Activated CD8-positive, alpha-beta T cell treated with anti-CD3 and anti-CD28 coated beads for 36 hours (primary cell): ENCODE measurements at regions not wholly inside any gene's neighbourhood (a gene's known extent, or its start where the extent isn't known, plus 50 kb on each side); places are given as distances from the start of the nearest gene placed in this dataset.

Experiments used
- ATAC-seq: fragments of 200-7000 bp; cut with Tn5 transposase; one replicate; pipeline ENCODE4 v1.10.0; 2021; ENCODE audit warnings: mild to moderate bottlenecking, moderate library complexity
- CTCF ChIA-PET: fragments of 350-600 bp; sonication (Branson Sonifier 250); formaldehyde crosslinking; loops from one replicate; lab custom pipeline; 2021; ENCODE audit warnings: antibody characterized with exemption; lab: Charles Lee
- POLR2A ChIA-PET: fragments of 350-600 bp; sonication (Branson Sonifier 250); formaldehyde crosslinking; loops from one replicate; lab custom pipeline; 2021; ENCODE audit warnings: antibody characterized with exemption; lab: Charles Lee
- DNase-seq: peaks from one replicate; pipeline ENCODE4 v3.0.0-alpha.2; 2020
- H3K27ac Mint-ChIP-seq: one replicate; pipeline ENCODE4 v1.8.0; 2021; ENCODE audit warnings: mild to moderate bottlenecking, mixed read lengths
- H3K27me3 Mint-ChIP-seq: one replicate; pipeline ENCODE4 v1.8.0; 2021; ENCODE audit warnings: mixed read lengths
- H3K36me3 Mint-ChIP-seq: one replicate; pipeline ENCODE4 v1.8.0; 2021; ENCODE audit warnings: low read depth, mixed read lengths
- H3K4me1 Mint-ChIP-seq: one replicate; pipeline ENCODE4 v1.8.0; 2021; ENCODE audit warnings: low read depth, mixed read lengths
- H3K4me3 Mint-ChIP-seq: one replicate; pipeline ENCODE4 v1.8.0; 2021; ENCODE audit warnings: mild to moderate bottlenecking, moderate library complexity, mixed read lengths
- H3K9me3 Mint-ChIP-seq: one replicate; pipeline ENCODE4 v1.8.0; 2021; ENCODE audit warnings: mixed read lengths
- intact Hi-C: fragments of 100-400 bp; cut with micrococcal nuclease; formaldehyde crosslinking; loops from one replicate; pipeline ENCODE4 v1.10.0; 2022
- TF ChIP-seq, protein P1 (sequence below): fragments of 200-600 bp; IDR thresholded peaks from one replicate; pipeline ENCODE4 v1.8.0; 2022; ENCODE audit warnings: antibody characterized with exemption, mild to moderate bottlenecking

- ChIA-PET CTCF (no interaction called here), POLR2A (no interaction called here)
- no peaks in the 10 kb centered on the region for H3K4me1 Mint-ChIP-seq
- ATAC-seq, result no peak
- DNase-seq, result no peak
- H3K36me3 Mint-ChIP-seq, result no peaks in the 10 kb centered on the region
- no peaks in the 10 kb centered on the region for H3K27me3 Mint-ChIP-seq
- intact Hi-C loops, result no loop called here
- H3K27ac Mint-ChIP-seq, result no peak overlapping the region
- no peaks in the 10 kb centered on the region for H3K9me3 Mint-ChIP-seq
- H3K4me3 Mint-ChIP-seq, result no peak overlapping the region
- TF ChIP-seq, protein P1, sequence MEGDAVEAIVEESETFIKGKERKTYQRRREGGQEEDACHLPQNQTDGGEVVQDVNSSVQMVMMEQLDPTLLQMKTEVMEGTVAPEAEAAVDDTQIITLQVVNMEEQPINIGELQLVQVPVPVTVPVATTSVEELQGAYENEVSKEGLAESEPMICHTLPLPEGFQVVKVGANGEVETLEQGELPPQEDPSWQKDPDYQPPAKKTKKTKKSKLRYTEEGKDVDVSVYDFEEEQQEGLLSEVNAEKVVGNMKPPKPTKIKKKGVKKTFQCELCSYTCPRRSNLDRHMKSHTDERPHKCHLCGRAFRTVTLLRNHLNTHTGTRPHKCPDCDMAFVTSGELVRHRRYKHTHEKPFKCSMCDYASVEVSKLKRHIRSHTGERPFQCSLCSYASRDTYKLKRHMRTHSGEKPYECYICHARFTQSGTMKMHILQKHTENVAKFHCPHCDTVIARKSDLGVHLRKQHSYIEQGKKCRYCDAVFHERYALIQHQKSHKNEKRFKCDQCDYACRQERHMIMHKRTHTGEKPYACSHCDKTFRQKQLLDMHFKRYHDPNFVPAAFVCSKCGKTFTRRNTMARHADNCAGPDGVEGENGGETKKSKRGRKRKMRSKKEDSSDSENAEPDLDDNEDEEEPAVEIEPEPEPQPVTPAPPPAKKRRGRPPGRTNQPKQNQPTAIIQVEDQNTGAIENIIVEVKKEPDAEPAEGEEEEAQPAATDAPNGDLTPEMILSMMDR, result no peak
Observed at GRCh38 chr1:90476994-90477393, 240.1 kb downstream of the BARHL2 start.

- H3K27me3 Mint-ChIP-seq, result no peaks in the 10 kb centered on the region
- POLR2A ChIA-PET, result no interaction called here
- intact Hi-C loops, result no loop called here
- H3K36me3 Mint-ChIP-seq, result no peaks in the 10 kb centered on the region
- H3K27ac Mint-ChIP-seq, result no peak overlapping the region
- CTCF ChIA-PET, result no interaction called here
- no peaks in the 10 kb centered on the region for H3K4me1 Mint-ChIP-seq
- no peak overlapping the region for H3K4me3 Mint-ChIP-seq
- TF ChIP-seq, protein P1, result no peak
- DNase-seq (no peak), ATAC-seq (no peak)
- H3K9me3 Mint-ChIP-seq, result no peaks in the 10 kb centered on the region
Observed at GRCh38 chr1:90476411-90476810, 240.7 kb downstream of the BARHL2 start.

- Mint-ChIP-seq H3K27me3 (no peaks in the 10 kb centered on the region), H3K36me3 (no peaks in the 10 kb centered on the region), H3K27ac (no peak overlapping the region), H3K9me3 (no peaks in the 10 kb centered on the region), H3K4me1 (no peaks in the 10 kb centered on the region), H3K4me3 (no peak overlapping the region)
- ChIA-PET CTCF (no interaction called here), POLR2A (no interaction called here)
- ATAC-seq (no peak), DNase-seq (no peak)
- intact Hi-C loops, result no loop called here
- TF ChIP-seq, protein P1, result no peak
Observed at GRCh38 chr1:90475631-90476030, 241.5 kb downstream of the BARHL2 start.

DNA sequence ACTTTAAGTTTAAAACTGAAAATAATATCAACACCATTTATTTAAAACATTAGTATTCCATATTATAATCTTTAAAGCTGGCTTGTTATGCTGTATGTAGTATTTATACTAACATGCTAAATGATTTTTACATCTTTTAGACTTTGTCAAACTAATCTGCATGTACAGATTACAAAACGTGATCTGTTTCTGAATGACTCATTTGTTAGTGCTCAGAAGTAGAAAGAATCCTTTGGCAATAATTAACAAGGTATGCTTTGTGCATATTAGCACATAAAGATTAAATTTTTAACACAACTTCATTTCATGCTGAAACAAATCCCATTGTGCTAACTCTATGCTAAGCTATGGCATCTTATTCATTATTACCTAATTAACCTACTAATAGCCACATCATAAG, 242.4 kb downstream of the BARHL2 start:
- Mint-ChIP-seq H3K27me3 (no peaks in the 10 kb centered on the region), H3K4me1 (no peaks in the 10 kb centered on the region), H3K27ac (no peak overlapping the region), H3K36me3 (no peaks in the 10 kb centered on the region), H3K4me3 (no peak overlapping the region), H3K9me3 (no peaks in the 10 kb centered on the region)
- ATAC-seq (no peak), DNase-seq (no peak)
- intact Hi-C loops, result no loop called here
- POLR2A ChIA-PET, result no interaction called here
- TF ChIP-seq, protein P1, result no peak
- CTCF ChIA-PET, result no interaction called here

- intact Hi-C loops, result no loop called here
- no peaks in the 10 kb centered on the region for H3K9me3 Mint-ChIP-seq
- CTCF ChIA-PET, result no interaction called here
Observed at GRCh38 chr1:90474158-90474557, 242.9 kb downstream of the BARHL2 start.

More at GRCh38 chr1:90474158-90474557, 242.9 kb downstream of the BARHL2 start:
- TF ChIP-seq, protein P1, result no peak
- H3K4me1 Mint-ChIP-seq, result no peaks in the 10 kb centered on the region
- H3K4me3 Mint-ChIP-seq, result no peak overlapping the region
- DNase-seq, result no peak
- no peak overlapping the region for H3K27ac Mint-ChIP-seq
- no peaks in the 10 kb centered on the region for H3K36me3 Mint-ChIP-seq
- no peak for ATAC-seq
- POLR2A ChIA-PET, result no interaction called here
- no peaks in the 10 kb centered on the region for H3K27me3 Mint-ChIP-seq
